Ovary (tissue), 3 donors: ENCODE measurements at regions not wholly inside any gene's neighbourhood (a gene's known extent, or its start where the extent isn't known, plus 50 kb on each side); places are given as distances from the start of the nearest gene placed in this dataset.

Experiments
- POLR2A ChIP-seq: fragments of 450-650 bp; IDR thresholded peaks from one replicate; pipeline ENCODE4 v1.6.1; 2017; ENCODE audit warnings: antibody characterized with exemption, mild to moderate bottlenecking, moderate library complexity
- TF ChIP-seq, protein P1 (sequence below), 3 donors: fragments of 450-650 bp in 2 of 3; fragments of 200-600 bp in 1 of 3; IDR thresholded peaks; one replicate each; pipeline versions ENCODE4 v1.5.1 to v1.8.0; 2016 to 2022; ENCODE audit warnings: antibody characterized with exemption in 3 of 3, mild to moderate bottlenecking in 1 of 3
- donor health status: DM: no; HTN: no; CAD: no.

DNA sequence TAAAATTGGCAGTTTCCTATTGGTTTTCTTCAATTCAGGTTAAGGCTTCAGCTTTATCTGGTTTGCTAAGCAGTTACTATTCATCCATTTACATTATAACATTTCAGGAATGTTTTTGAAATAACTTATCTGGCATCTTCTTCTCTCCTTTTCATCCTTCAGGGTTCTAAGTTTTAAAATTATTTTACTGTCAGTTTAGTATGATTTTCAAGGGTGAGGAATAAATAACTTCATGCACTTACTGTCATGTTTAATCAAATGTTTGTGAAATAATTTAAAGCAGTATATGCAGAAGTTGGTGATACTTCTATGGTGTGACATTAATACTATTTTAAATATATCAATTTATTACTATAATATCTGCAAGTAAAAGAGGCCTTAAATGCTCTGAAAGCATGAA lies 338.1 kb upstream of the MMS22L start:
- TF ChIP-seq, protein P1, sequence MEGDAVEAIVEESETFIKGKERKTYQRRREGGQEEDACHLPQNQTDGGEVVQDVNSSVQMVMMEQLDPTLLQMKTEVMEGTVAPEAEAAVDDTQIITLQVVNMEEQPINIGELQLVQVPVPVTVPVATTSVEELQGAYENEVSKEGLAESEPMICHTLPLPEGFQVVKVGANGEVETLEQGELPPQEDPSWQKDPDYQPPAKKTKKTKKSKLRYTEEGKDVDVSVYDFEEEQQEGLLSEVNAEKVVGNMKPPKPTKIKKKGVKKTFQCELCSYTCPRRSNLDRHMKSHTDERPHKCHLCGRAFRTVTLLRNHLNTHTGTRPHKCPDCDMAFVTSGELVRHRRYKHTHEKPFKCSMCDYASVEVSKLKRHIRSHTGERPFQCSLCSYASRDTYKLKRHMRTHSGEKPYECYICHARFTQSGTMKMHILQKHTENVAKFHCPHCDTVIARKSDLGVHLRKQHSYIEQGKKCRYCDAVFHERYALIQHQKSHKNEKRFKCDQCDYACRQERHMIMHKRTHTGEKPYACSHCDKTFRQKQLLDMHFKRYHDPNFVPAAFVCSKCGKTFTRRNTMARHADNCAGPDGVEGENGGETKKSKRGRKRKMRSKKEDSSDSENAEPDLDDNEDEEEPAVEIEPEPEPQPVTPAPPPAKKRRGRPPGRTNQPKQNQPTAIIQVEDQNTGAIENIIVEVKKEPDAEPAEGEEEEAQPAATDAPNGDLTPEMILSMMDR (IDR thresholded peaks at IDR 0.05), result no peak
- TF ChIP-seq POLR2A, result no peak
